Coronary artery (tissue), 2 donors: ENCODE measurements at regions not wholly inside any gene's neighbourhood (a gene's known extent, or its start where the extent isn't known, plus 50 kb on each side); places are given as distances from the start of the nearest gene placed in this dataset.
"Not testable (repeated sequence)": the region's sequence is repeated elsewhere in the genome, so short reads cannot be mapped to it uniquely, and the experiment has no call there.

ENCODE experiments used
- DNase-seq: peaks from one replicate; pipeline ENCODE4 v3.0.0-alpha.2; 2017; ENCODE audit warnings: low spot score
- H3K27ac ChIP-seq, 2 donors: fragments of 200-600 bp; sonication (generic); one replicate each; pipeline ENCODE4 v1.5.1; 2016 to 2019
- H3K4me3 ChIP-seq: fragments of 200-600 bp; sonication (generic); 2 replicates; pipeline ENCODE4 v1.5.1; 2016; ENCODE audit warnings: mild to moderate bottlenecking, moderate library complexity
- CTCF ChIP-seq: fragments of 200-600 bp; sonication (generic); IDR thresholded peaks from one replicate; pipeline ENCODE4 v1.5.1; 2019; ENCODE audit warnings: antibody characterized with exemption

DNA sequence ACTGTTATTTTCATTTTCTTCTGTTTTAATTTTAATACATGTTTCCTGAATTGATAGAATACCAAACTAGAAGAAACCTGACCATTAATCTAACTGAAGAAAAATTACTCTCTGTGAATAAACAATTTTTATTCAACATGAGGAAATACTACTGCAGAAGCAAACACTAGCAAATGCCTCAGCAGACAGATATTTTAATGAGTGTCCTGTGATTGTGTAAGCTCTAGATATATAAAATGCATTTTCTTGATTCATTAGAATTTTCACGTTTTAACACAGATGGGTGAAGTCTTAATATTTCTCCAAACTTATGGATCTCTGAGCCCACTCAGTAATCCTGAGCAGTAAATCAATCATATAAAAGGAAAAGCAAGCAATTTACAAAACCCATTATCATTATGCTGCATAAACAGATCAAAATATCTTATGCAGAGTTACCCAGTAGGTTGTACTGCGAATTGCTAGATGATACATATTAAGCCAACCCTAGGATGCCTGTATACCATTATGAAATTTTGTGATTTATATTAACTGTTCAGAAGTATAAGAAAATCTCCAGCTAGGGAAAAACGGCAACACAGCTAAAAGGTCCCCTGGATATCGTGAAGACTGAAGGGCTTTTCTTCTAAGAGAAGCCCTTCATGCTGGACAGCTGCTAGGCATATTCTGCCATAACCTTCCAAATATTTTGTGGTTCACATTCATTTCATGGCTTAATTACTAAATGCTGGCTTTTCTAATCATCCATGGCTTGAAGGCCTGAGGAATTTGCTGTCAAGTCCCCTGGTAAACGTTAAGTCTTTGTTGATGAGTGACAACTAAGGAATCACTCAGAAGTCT is 157.7 kb upstream of the TGFBR2 start:
- Histone ChIP-seq H3K4me3 (no peak overlapping the region), H3K27ac (no peak overlapping the region)
- TF ChIP-seq CTCF, result no peak
- DNase-seq, result no peak

- Histone ChIP-seq H3K4me3 (no peak overlapping the region), H3K27ac (no peak overlapping the region)
- no peak for DNase-seq
- no peak for TF ChIP-seq CTCF
Measured at GRCh38 chr3:30449290-30449632, 157.1 kb upstream of the TGFBR2 start.

DNA sequence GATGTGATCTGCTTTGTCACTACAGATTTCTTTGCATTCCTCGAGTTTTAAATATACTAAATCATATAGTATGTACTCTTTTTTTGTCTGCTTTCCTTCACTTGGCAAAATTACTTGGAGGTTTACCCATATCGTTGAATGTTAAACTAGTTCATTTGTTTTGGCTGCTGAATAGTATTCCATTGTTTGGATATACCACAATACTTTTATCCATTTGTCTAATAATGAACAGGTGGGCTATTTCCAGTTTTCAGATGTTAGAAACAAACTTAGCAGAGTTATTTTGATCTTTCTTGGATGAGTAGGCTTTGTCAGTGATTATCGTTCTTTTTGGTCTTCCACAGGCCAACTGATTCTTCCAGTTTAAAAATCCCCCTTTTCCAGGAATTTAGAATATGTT is 154.0 kb upstream of the TGFBR2 start:
- H3K27ac ChIP-seq, result no peak overlapping the region
- TF ChIP-seq CTCF, result no peak
- no peak overlapping the region for H3K4me3 ChIP-seq
- DNase-seq, result no peak

DNA sequence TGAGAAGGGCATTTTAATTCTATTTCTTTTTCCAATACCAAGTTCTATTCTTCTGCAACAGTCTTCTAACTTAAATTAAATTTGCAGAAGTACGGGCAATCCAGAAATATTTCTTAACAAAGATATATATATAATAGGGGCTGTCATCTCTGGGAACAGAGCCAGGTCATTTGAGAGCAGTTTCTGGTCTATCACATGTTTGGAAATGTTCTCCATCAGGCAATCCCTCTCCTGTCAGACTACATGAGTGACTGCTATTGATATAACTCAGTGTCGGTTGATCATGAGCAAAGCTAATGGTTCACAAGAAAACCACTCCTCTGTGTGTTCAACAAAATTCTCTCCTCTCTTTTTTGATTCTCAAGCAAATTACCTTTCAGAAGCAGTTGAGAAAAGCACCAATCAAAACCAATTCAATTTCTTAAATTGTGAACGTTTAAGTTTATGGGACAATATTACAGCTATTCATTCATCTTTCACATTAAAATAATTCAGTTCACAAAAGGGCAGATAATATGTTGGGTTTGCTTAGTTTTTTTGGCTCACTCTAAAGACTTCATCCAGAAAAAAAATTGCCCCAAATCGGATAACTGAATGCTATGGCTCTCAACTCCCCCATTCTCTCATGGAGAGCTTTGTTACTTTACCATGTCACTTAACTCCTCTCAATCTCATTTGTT is 152.9 kb upstream of the TGFBR2 start:
- DNase-seq, result no peak
- no peak overlapping the region for H3K27ac ChIP-seq
- no peak for TF ChIP-seq CTCF
- no peak overlapping the region for H3K4me3 ChIP-seq

GRCh38 chr3:30454636-30455035 is 151.8 kb upstream of the TGFBR2 start:
- H3K27ac ChIP-seq, result peak overlapping the region in 1 of 2 donors; percentile 82
- no peak for DNase-seq
- H3K4me3 ChIP-seq, result no peak overlapping the region
- TF ChIP-seq CTCF, result no peak

DNA sequence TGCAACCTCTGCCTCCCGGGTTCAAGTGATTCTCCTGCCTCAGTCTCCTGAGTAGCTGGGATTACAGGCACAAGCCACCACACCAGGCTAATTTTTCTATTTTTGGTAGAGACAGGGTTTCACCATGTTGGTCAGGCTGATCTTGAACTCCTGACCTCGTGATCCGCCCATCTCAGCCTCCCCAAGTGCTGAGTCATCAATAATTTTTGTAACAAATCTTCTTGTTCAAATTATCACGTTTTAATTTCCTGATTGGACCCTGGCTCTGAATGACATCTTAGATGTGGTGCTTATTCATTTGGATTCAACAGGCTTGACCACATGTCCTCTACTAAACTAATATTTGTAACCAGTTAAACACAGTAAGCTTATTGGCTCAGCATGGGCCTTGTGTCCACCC is 151.3 kb upstream of the TGFBR2 start:
- peak overlapping the region; percentile 72 to 82 for H3K27ac ChIP-seq
- not testable (repeated sequence) for H3K4me3 ChIP-seq, DNase-seq

- no peak overlapping the region for H3K4me3 ChIP-seq
- peak; percentile 85 for DNase-seq
- H3K27ac ChIP-seq, result peak overlapping the region; percentile 78 to 82
- no peak for TF ChIP-seq CTCF
Measured at GRCh38 chr3:30455840-30456239, 150.6 kb upstream of the TGFBR2 start.
